Lower leg skin (tissue), 3 donors: ENCODE measurements at regions not wholly inside any gene's neighbourhood (a gene's known extent, or its start where the extent isn't known, plus 50 kb on each side); places are given as distances from the start of the nearest gene placed in this dataset.
"Not testable (repeated sequence)": the region's sequence is repeated elsewhere in the genome, so short reads cannot be mapped to it uniquely, and the experiment has no call there.

Source experiments
- CTCF ChIP-seq, 3 donors: fragments of 450-650 bp; IDR thresholded peaks; one replicate each; pipeline ENCODE4 v1.5.1; 2016; ENCODE audit warnings: antibody characterized with exemption in 3 of 3, mild to moderate bottlenecking in 3 of 3, moderate library complexity in 2 of 3
- POLR2A ChIP-seq, 2 donors: fragments of 450-650 bp; IDR thresholded peaks; one replicate each; pipeline ENCODE4 v1.6.1; 2016 to 2017; ENCODE audit warnings: antibody characterized with exemption in 2 of 2, mild to moderate bottlenecking in 1 of 2, moderate library complexity in 1 of 2

- TF ChIP-seq POLR2A, CTCF (IDR thresholded peaks at IDR 0.05): not testable (repeated sequence)
These were observed 1653.3 kb upstream of the DEFB115 start for GRCh38 chr20:29604163-29604562.
